GM23338 (cell line): ENCODE measurements at regions not wholly inside any gene's neighbourhood (a gene's known extent, or its start where the extent isn't known, plus 50 kb on each side); places are given as distances from the start of the nearest gene placed in this dataset.

Experiments
- ATAC-seq: fragments of 200-7000 bp; cut with Tn5 transposase; 3 replicates; pipeline ENCODE4 v1.9.1; 2020
- DNase-seq: peaks from one replicate; pipeline ENCODE4 v3.0.0-alpha.2; 2015; ENCODE audit warnings: low spot score
- H2AFZ ChIP-seq: fragments of 200-600 bp; sonication (generic); 2 replicates; pipeline ENCODE4 v1.8.0; 2016; ENCODE audit warnings: antibody characterized with exemption, mild to moderate bottlenecking, moderate library complexity
- H3F3A ChIP-seq: fragments of 200-600 bp; sonication (generic); replicated peaks from 2 replicates; pipeline ENCODE4 v1.8.0; 2017; ENCODE audit warnings: antibody characterized with exemption, mixed run types, low read depth
- H3K27ac ChIP-seq: fragments of 200-600 bp; sonication (generic); 2 replicates; pipeline ENCODE4 v1.6.1; 2016; ENCODE audit warnings: low read depth
- H3K27me3 ChIP-seq: fragments of 200-600 bp; sonication (generic); 2 replicates; pipeline ENCODE4 v1.8.0; 2016; ENCODE audit warnings: mild to moderate bottlenecking, mixed run types, moderate library complexity; ENCODE audit not compliant: insufficient read depth
- H3K36me3 ChIP-seq: fragments of 200-600 bp; sonication (generic); 2 replicates; pipeline ENCODE4 v1.8.0; 2016; ENCODE audit warnings: mild to moderate bottlenecking; ENCODE audit not compliant: insufficient read depth
- H3K4me1 ChIP-seq: fragments of 200-600 bp; sonication (generic); 2 replicates; pipeline ENCODE4 v1.8.0; 2016; ENCODE audit warnings: mild to moderate bottlenecking, moderate library complexity; ENCODE audit not compliant: insufficient read depth
- H3K4me2 ChIP-seq: fragments of 200-600 bp; sonication (generic); 2 replicates; pipeline ENCODE4 v1.7.1; 2017; ENCODE audit warnings: mixed run types
- H3K4me3 ChIP-seq: fragments of 200-600 bp; sonication (generic); 2 replicates; pipeline ENCODE4 v1.6.1; 2016; ENCODE audit warnings: mixed run types
- H3K79me2 ChIP-seq: fragments of 200-600 bp; sonication (generic); replicated peaks from 2 replicates; pipeline ENCODE4 v1.8.0; 2017; ENCODE audit warnings: mild to moderate bottlenecking; ENCODE audit not compliant: insufficient read depth
- H3K9me2 ChIP-seq: fragments of 200-600 bp; sonication (generic); 2 replicates; pipeline ENCODE4 v1.8.0; 2017; ENCODE audit not compliant: insufficient read depth
- H4K20me1 ChIP-seq: fragments of 200-600 bp; sonication (generic); replicated peaks from 2 replicates; pipeline ENCODE4 v1.8.0; 2017; ENCODE audit warnings: mild to moderate bottlenecking; ENCODE audit not compliant: insufficient read depth
- H3K27ac Mint-ChIP-seq: 2 replicates; pipeline ENCODE4 v1.8.0; 2020; ENCODE audit warnings: inconsistent platforms, mild to moderate bottlenecking, moderate library complexity, mixed read lengths
- H3K27me3 Mint-ChIP-seq: 3 replicates; pipeline ENCODE4 v1.8.0; 2022; ENCODE audit warnings: low read depth, mild to moderate bottlenecking, moderate library complexity, mixed read lengths, inconsistent platforms; ENCODE audit not compliant: insufficient read depth, poor library complexity
- H3K36me3 Mint-ChIP-seq: 3 replicates; pipeline ENCODE4 v1.8.0; 2021; ENCODE audit warnings: low read depth, mild to moderate bottlenecking, inconsistent platforms, moderate library complexity, mixed read lengths
- H3K4me1 Mint-ChIP-seq: 3 replicates; pipeline ENCODE4 v1.8.0; 2020; ENCODE audit warnings: mild to moderate bottlenecking, inconsistent platforms, mixed read lengths
- H3K4me3 Mint-ChIP-seq: 3 replicates; pipeline ENCODE4 v1.8.0; 2021; ENCODE audit warnings: moderate library complexity, mild to moderate bottlenecking, inconsistent platforms, mixed read lengths
- H3K9me3 Mint-ChIP-seq: 3 replicates; pipeline ENCODE4 v1.8.0; 2020; ENCODE audit warnings: moderate library complexity, mild to moderate bottlenecking, inconsistent platforms, mixed read lengths
- CREB1 ChIP-seq: fragments of 250-450 bp; sonication (Bioruptor Pico); IDR thresholded peaks from 2 replicates; pipeline ENCODE4 v1.5.0; 2020; ENCODE audit warnings: low read depth, mild to moderate bottlenecking, moderate library complexity
- CTCF ChIP-seq, 2 experiments: fragments of 200-600 bp in 1 of 2; sonication (generic) in 1 of 2; conservative IDR thresholded peaks; 2 replicates each; pipeline versions ENCODE4 v1.5.1 to v1.6.1; 2016 to 2017; ENCODE audit warnings: antibody characterized with exemption in 2 of 2, low read depth in 2 of 2, mild to moderate bottlenecking in 2 of 2, moderate library complexity in 1 of 2
- ETS1 ChIP-seq: IDR thresholded peaks from 2 replicates; pipeline ENCODE4 v1.6.1; 2016; ENCODE audit warnings: antibody characterized with exemption
- EZH2 ChIP-seq: fragments of 200-600 bp; sonication (generic); IDR thresholded peaks from one replicate; pipeline ENCODE4 v1.8.0; 2017; ENCODE audit warnings: antibody characterized with exemption, mild to moderate bottlenecking, low read depth; ENCODE audit not compliant: unreplicated experiment
- EZH2phosphoT487 ChIP-seq: fragments of 200-600 bp; sonication (generic); IDR thresholded peaks from one replicate; pipeline ENCODE4 v1.8.1; 2018; ENCODE audit warnings: antibody characterized with exemption; ENCODE audit not compliant: unreplicated experiment
- JUNB ChIP-seq: IDR thresholded peaks from one replicate; pipeline ENCODE4 v1.6.1; 2016; ENCODE audit warnings: antibody characterized with exemption; ENCODE audit not compliant: unreplicated experiment
- NANOG ChIP-seq: IDR thresholded peaks from 2 replicates; pipeline ENCODE4 v1.6.1; 2016; ENCODE audit warnings: antibody characterized with exemption, borderline replicate concordance
- POLR2AphosphoS5 ChIP-seq: IDR thresholded peaks from 2 replicates; pipeline ENCODE4 v1.6.1; 2016; ENCODE audit warnings: antibody characterized with exemption, low read depth
- REST ChIP-seq: IDR thresholded peaks from one replicate; pipeline ENCODE4 v1.6.1; 2018; ENCODE audit warnings: antibody characterized with exemption; ENCODE audit not compliant: unreplicated experiment
- STAT1 ChIP-seq: IDR thresholded peaks from one replicate; pipeline ENCODE4 v1.6.1; 2016; ENCODE audit warnings: antibody characterized with exemption; ENCODE audit not compliant: unreplicated experiment
- ZNF114 ChIP-seq: fragments of 250-450 bp; sonication (Bioruptor Pico); IDR thresholded peaks from 2 replicates; pipeline ENCODE4 v1.5.0; 2020; ENCODE audit warnings: mild to moderate bottlenecking, moderate library complexity
- ZNF331 ChIP-seq: fragments of 250-450 bp; sonication (Bioruptor Pico); IDR thresholded peaks from 2 replicates; pipeline ENCODE4 v1.5.0; 2020; ENCODE audit warnings: low read depth, mild to moderate bottlenecking, moderate library complexity
- ZNF462 ChIP-seq: fragments of 250-450 bp; sonication (Bioruptor Pico); IDR thresholded peaks from 2 replicates; pipeline ENCODE4 v1.5.0; 2020; ENCODE audit warnings: mild to moderate bottlenecking, moderate library complexity

GRCh38 chr4:178056996-178057395 lies 614.8 kb upstream of the AGA start:
- Mint-ChIP-seq H3K4me3 (no peak overlapping the region), H3K4me1 (no peaks in the 10 kb centered on the region; the same call in 1 of the 3 replicates), H3K9me3 (0 out of 3 replicates have a peak, but pooled peaks cover under 1% of the 10 kb centered on the region), H3K27me3 (no peaks in the 10 kb centered on the region), H3K27ac (no peak overlapping the region), H3K36me3 (no peaks in the 10 kb centered on the region; the same call in 2 of the 3 replicates)
- Histone ChIP-seq H3K4me3 (no peak overlapping the region), H3K4me2 (no peak overlapping the region), H3K36me3 (no peaks in the 10 kb centered on the region), H3K4me1 (peaks cover 6% of the 10 kb centered on the region), H3K79me2 (no peaks in the 10 kb centered on the region), H3K9me2 (no peaks in the 10 kb centered on the region; the same call in 1 of the 2 replicates), H3K27me3 (no peaks in the 10 kb centered on the region), H2AFZ (no peak overlapping the region), H3F3A (no peaks in the 10 kb centered on the region), H3K27ac (no peak overlapping the region), H4K20me1 (no peaks in the 10 kb centered on the region)
- no peak for TF ChIP-seq ZNF114 (CRISPR knock-in tag)
- TF ChIP-seq JUNB, result no peak
- TF ChIP-seq NANOG, result no peak
- no peak for TF ChIP-seq POLR2AphosphoS5
- no peak for TF ChIP-seq EZH2
- no peak for TF ChIP-seq ZNF331 (CRISPR knock-in tag)
- no peak for TF ChIP-seq CTCF (conservative IDR thresholded peaks at IDR 0.05; ENCODE audit: low read depth in 2 of 2)
- TF ChIP-seq REST, result no peak
- TF ChIP-seq STAT1, result no peak
- no peak for TF ChIP-seq EZH2phosphoT487
- TF ChIP-seq CREB1 (CRISPR knock-in tag), result no peak
- no peak for TF ChIP-seq ETS1
- no peak for TF ChIP-seq ZNF462 (CRISPR knock-in tag)
- ATAC-seq, result no peak
- no peak for DNase-seq
